ENCODE measurements at regions not wholly inside any gene's neighbourhood (a gene's known extent, or its start where the extent isn't known, plus 50 kb on each side); places are given as distances from the start of the nearest gene placed in this dataset.

- TF ChIP-seq EZH2phosphoT487 (IDR thresholded peaks at IDR 0.05; ENCODE audit: insufficient read depth, low read depth) (no peak), EZH2 (IDR thresholded peaks at IDR 0.05; ENCODE audit: insufficient read depth, poor library complexity, severe bottlenecking) (no peak)
Measured at GRCh38 chr17:51387986-51388385, 127.6 kb downstream of the UTP18 start.
